IMR-90 (cell line): ENCODE measurements at regions not wholly inside any gene's neighbourhood (a gene's known extent, or its start where the extent isn't known, plus 50 kb on each side); places are given as distances from the start of the nearest gene placed in this dataset.

Experiments
- ATAC-seq: fragments of 200-7000 bp; cut with Tn5 transposase; 2 replicates; pipeline ENCODE4 v1.9.1; 2020; ENCODE audit warnings: low read depth, mild to moderate bottlenecking, moderate library complexity
- BruUV-seq: library from RNA; stranded (reverse); fragments of 400-500 nt; replicated peaks from 2 replicates; lab custom pipeline; 2021; lab: Mats Ljungman, UMichigan
- CTCF ChIA-PET: fragments of 300-600 bp; formaldehyde crosslinking; extraction: SDS; loops from one replicate; lab custom pipeline; 2021; ENCODE audit warnings: antibody characterized with exemption; lab: Yijun Ruan, JAX
- POLR2A ChIA-PET: fragments of 300-600 bp; sonication (Branson Sonifier 250); formaldehyde crosslinking; loops from one replicate; lab custom pipeline; 2022; ENCODE audit warnings: antibody characterized with exemption; ENCODE audit not compliant: unreplicated experiment; lab: Charles Lee
- DNase-seq: peaks from one replicate; pipeline ENCODE4 v3.0.0; 2013
- H2AFZ ChIP-seq: replicated peaks from 2 replicates; pipeline ENCODE3; 2013; ENCODE audit warnings: low read length, mild to moderate bottlenecking; ENCODE audit not compliant: poor library complexity
- H2AK5ac ChIP-seq: 2 replicates; pipeline ENCODE4 v1.6.1; 2013; ENCODE audit warnings: low read depth, low read length, inconsistent platforms
- H2AK9ac ChIP-seq: replicated peaks from 2 replicates; pipeline ENCODE3; 2013; ENCODE audit warnings: mild to moderate bottlenecking, low read depth, low read length, moderate library complexity; ENCODE audit not compliant: poor library complexity
- H2BK120ac ChIP-seq: 2 replicates; pipeline ENCODE4 v1.6.1; 2013; ENCODE audit warnings: low read depth, low read length, inconsistent platforms
- H2BK15ac ChIP-seq: 3 replicates; pipeline ENCODE4 v1.6.1; 2013; ENCODE audit warnings: low read depth, low read length, inconsistent platforms
- H2BK20ac ChIP-seq: 2 replicates; pipeline ENCODE4 v1.6.1; 2013; ENCODE audit warnings: low read depth, mild to moderate bottlenecking, inconsistent platforms, low read length, moderate library complexity
- H2BK5ac ChIP-seq: 2 replicates; pipeline ENCODE4 v1.6.1; 2013; ENCODE audit warnings: mild to moderate bottlenecking, low read depth, low read length, inconsistent platforms; ENCODE audit not compliant: poor library complexity, severe bottlenecking
- H3K14ac ChIP-seq: replicated peaks from 2 replicates; pipeline ENCODE4 v1.6.1; 2013; ENCODE audit warnings: low read depth, low read length, inconsistent platforms
- H3K18ac ChIP-seq: 2 replicates; pipeline ENCODE4 v1.6.1; 2013; ENCODE audit warnings: low read depth, low read length, control low read depth
- H3K23ac ChIP-seq: 2 replicates; pipeline ENCODE4 v1.6.1; 2013; ENCODE audit warnings: low read depth, low read length, inconsistent platforms
- H3K27ac ChIP-seq: 2 replicates; pipeline ENCODE4 v1.5.1; 2013; ENCODE audit warnings: mild to moderate bottlenecking, control low read depth, low read length; ENCODE audit not compliant: insufficient read depth
- H3K27me3 ChIP-seq: 2 replicates; pipeline ENCODE4 v1.6.1; 2013; ENCODE audit warnings: low read length; ENCODE audit not compliant: control insufficient read depth, insufficient read depth
- H3K36me3 ChIP-seq: 2 replicates; pipeline ENCODE4 v1.6.1; 2013; ENCODE audit warnings: low read length, mixed read lengths; ENCODE audit not compliant: control insufficient read depth, insufficient read depth
- H3K4ac ChIP-seq: 2 replicates; pipeline ENCODE4 v1.6.1; 2013; ENCODE audit warnings: low read depth, low read length, inconsistent platforms
- H3K4me1 ChIP-seq: 2 replicates; pipeline ENCODE4 v1.6.1; 2013; ENCODE audit warnings: low read length, mixed read lengths; ENCODE audit not compliant: control insufficient read depth, insufficient read depth
- H3K4me2 ChIP-seq: 2 replicates; pipeline ENCODE4 v1.6.1; 2013; ENCODE audit warnings: low read depth, mild to moderate bottlenecking, control low read depth, low read length, moderate library complexity
- H3K4me3 ChIP-seq: 2 replicates; pipeline ENCODE4 v1.5.1; 2013; ENCODE audit warnings: low read depth, mild to moderate bottlenecking, control low read depth, low read length, moderate library complexity; ENCODE audit not compliant: insufficient read depth
- H3K56ac ChIP-seq: 2 replicates; pipeline ENCODE4 v1.6.1; 2013; ENCODE audit warnings: low read length, inconsistent platforms; ENCODE audit not compliant: insufficient read depth; ENCODE audit errors: extremely low read depth
- H3K79me1 ChIP-seq, 2 experiments: 2 replicates each; pipeline ENCODE4 v1.6.1; 2013; ENCODE audit warnings: low read length in 2 of 2, inconsistent platforms in 1 of 2, low read depth in 1 of 2
- H3K9ac ChIP-seq: 2 replicates; pipeline ENCODE4 v1.6.1; 2013; ENCODE audit warnings: low read depth, low read length, control low read depth
- H3K9me1 ChIP-seq: 2 replicates; pipeline ENCODE4 v1.6.1; 2013; ENCODE audit warnings: low read length, inconsistent platforms; ENCODE audit not compliant: insufficient read depth
- H3K9me3 ChIP-seq: 2 replicates; pipeline ENCODE4 v1.6.1; 2013; ENCODE audit warnings: low read length; ENCODE audit not compliant: control insufficient read depth, insufficient read depth
- H4K20me1 ChIP-seq: 2 replicates; pipeline ENCODE4 v1.6.1; 2013; ENCODE audit warnings: low read length, inconsistent platforms; ENCODE audit not compliant: insufficient read depth
- H4K5ac ChIP-seq: 2 replicates; pipeline ENCODE4 v1.6.1; 2013; ENCODE audit warnings: mild to moderate bottlenecking, low read depth, low read length, control low read depth
- H4K8ac ChIP-seq, 2 experiments: 2 replicates each; pipeline ENCODE4 v1.6.1; 2013; ENCODE audit warnings: low read depth in 2 of 2, low read length in 2 of 2, control low read depth in 1 of 2, inconsistent platforms in 1 of 2
- H4K91ac ChIP-seq: 2 replicates; pipeline ENCODE4 v1.6.1; 2013; ENCODE audit warnings: low read depth, low read length, inconsistent platforms; ENCODE audit not compliant: insufficient read depth
- BHLHE40 ChIP-seq: fragments of 150-350 bp; IDR thresholded peaks from 2 replicates; pipeline ENCODE4 v1.6.1; 2016; ENCODE audit warnings: mild to moderate bottlenecking, low read depth, low read length
- CEBPB ChIP-seq: IDR thresholded peaks from 2 replicates; pipeline ENCODE4 v1.6.1; 2012; ENCODE audit warnings: low read depth, low read length, improper control_type of control experiment
- CHD1 ChIP-seq: IDR thresholded peaks from 2 replicates; pipeline ENCODE4 v1.6.1; 2012; ENCODE audit warnings: low read depth, low read length, improper control_type of control experiment
- CTCF ChIP-seq: conservative IDR thresholded peaks from 2 replicates; pipeline ENCODE4 v1.5.1; 2012; ENCODE audit warnings: mild to moderate bottlenecking, low read depth, low read length, improper control_type of control experiment
- ELK1 ChIP-seq: fragments of 150-350 bp; IDR thresholded peaks from 2 replicates; pipeline ENCODE4 v1.6.1; 2016; ENCODE audit warnings: low read depth, mild to moderate bottlenecking, low read length, moderate library complexity, borderline replicate concordance
- FOS ChIP-seq: fragments of 150-350 bp; IDR thresholded peaks from 2 replicates; pipeline ENCODE4 v1.6.1; 2016; ENCODE audit warnings: low read depth, low read length
- MAFK ChIP-seq: IDR thresholded peaks from 2 replicates; pipeline ENCODE4 v1.6.1; 2012; ENCODE audit warnings: low read depth, low read length, improper control_type of control experiment
- MAZ ChIP-seq: IDR thresholded peaks from 2 replicates; pipeline ENCODE4 v1.6.1; 2012; ENCODE audit warnings: low read depth, mild to moderate bottlenecking, low read length, improper control_type of control experiment, moderate library complexity, borderline replicate concordance
- MXI1 ChIP-seq: IDR thresholded peaks from 2 replicates; pipeline ENCODE4 v1.6.1; 2012; ENCODE audit warnings: low read depth, mild to moderate bottlenecking, low read length, moderate library complexity, borderline replicate concordance
- NFE2L2 ChIP-seq: fragments of 150-350 bp; IDR thresholded peaks from 2 replicates; pipeline ENCODE4 v1.6.1; 2016; ENCODE audit warnings: low read depth, mild to moderate bottlenecking, low read length
- POLR2A ChIP-seq: IDR thresholded peaks from 2 replicates; pipeline ENCODE4 v1.6.1; 2012; ENCODE audit warnings: mild to moderate bottlenecking, low read depth, low read length
- RAD21 ChIP-seq: IDR thresholded peaks from 2 replicates; pipeline ENCODE4 v1.6.1; 2012; ENCODE audit warnings: low read length, improper control_type of control experiment
- RCOR1 ChIP-seq: IDR thresholded peaks from 2 replicates; pipeline ENCODE4 v1.6.1; 2012; ENCODE audit warnings: mild to moderate bottlenecking, low read length, improper control_type of control experiment; ENCODE audit not compliant: insufficient replicate concordance
- RFX5 ChIP-seq: IDR thresholded peaks from 2 replicates; pipeline ENCODE4 v1.8.0; 2012; ENCODE audit warnings: low read depth, mild to moderate bottlenecking, low read length, moderate library complexity
- SMC3 ChIP-seq: fragments of 150-350 bp; IDR thresholded peaks from 2 replicates; pipeline ENCODE4 v1.6.1; 2016; ENCODE audit warnings: low read depth, mild to moderate bottlenecking, antibody characterized with exemption, low read length, moderate library complexity
- USF2 ChIP-seq: fragments of 150-350 bp; IDR thresholded peaks from 2 replicates; pipeline ENCODE4 v1.6.1; 2017; ENCODE audit warnings: mild to moderate bottlenecking, antibody characterized with exemption, low read length, low read depth
- WGBS, 2 experiments: methylation state at CpG; one replicate each; pipeline versions ENCODE4 v1.1.5 to v1.1.7; 2013; ENCODE audit warnings: missing lambda C conversion rate in 2 of 2; ENCODE audit not compliant: insufficient read length in 1 of 2; ENCODE audit errors: extremely low coverage in 2 of 2; 5-methylcytosine and 5-hydroxymethylcytosine counted together
- dilution Hi-C: fragments of 300-500 bp; cut with HindIII; formaldehyde crosslinking; loops from one replicate; pipeline ENCODE4 v1.14.3; 2018; ENCODE audit warnings: low sequenced_read_pairs; ENCODE audit not compliant: unreplicated experiment
- in situ Hi-C: fragments of 300-500 bp; cut with MboI; formaldehyde crosslinking; loops from 3 replicates; pipeline ENCODE4 v1.14.3; 2019; ENCODE audit warnings: low sequenced_read_pairs, inconsistent platforms, mixed read lengths
- intact Hi-C: fragments of 100-400 bp; cut with micrococcal nuclease; formaldehyde crosslinking; loops from 2 replicates; pipeline ENCODE4 v1.10.0; 2022

GRCh38 chr18:51279367-51279984 lies 82.0 kb upstream of the MEX3C start:
- no peak overlapping the region for H2AFZ ChIP-seq
- H3K4me2 ChIP-seq: no peak overlapping the region
- no peak overlapping the region for H3K4me3 ChIP-seq
- H3K27ac ChIP-seq: no peak overlapping the region
- dilution Hi-C loops (no loop called here), in situ Hi-C loops (no loop called here), intact Hi-C loops (no loop called here)
- no peak overlapping the region for H3K18ac ChIP-seq
- no peak overlapping the region for H3K14ac ChIP-seq
- H3K36me3 ChIP-seq: no peaks in the 10 kb centered on the region
- H3K9ac ChIP-seq: no peak overlapping the region
- H4K91ac ChIP-seq: no peak overlapping the region
- POLR2A ChIA-PET: no interaction called here
- no TSS peak for BruUV-seq
- H3K56ac ChIP-seq: no peak overlapping the region
- no peak overlapping the region for H2AK5ac ChIP-seq
- no peak overlapping the region for H2BK5ac ChIP-seq
- no peak overlapping the region for H4K5ac ChIP-seq
- H2BK20ac ChIP-seq: no peak overlapping the region
- H3K27me3 ChIP-seq: no peaks in the 10 kb centered on the region
- DNase-seq (no peak), ATAC-seq (no peak)
- H4K20me1 ChIP-seq: no peaks in the 10 kb centered on the region
- TF ChIP-seq CEBPB (no peak), FOS (no peak), POLR2A (no peak), CTCF (no peak), BHLHE40 (no peak), RFX5 (no peak), CHD1 (no peak), SMC3 (no peak), RCOR1 (no peak), NFE2L2 (no peak), RAD21 (no peak), MAFK (no peak), USF2 (no peak), MXI1 (no peak), ELK1 (no peak), MAZ (no peak)
- H2BK120ac ChIP-seq: no peak overlapping the region
- WGBS, 2 experiments: no CpG with 5 or more reads among the region's 2 CpGs
- no peaks in the 10 kb centered on the region for H3K79me1 ChIP-seq
- no peak overlapping the region for H2AK9ac ChIP-seq
- no peaks in the 10 kb centered on the region; the same call in 1 of the 2 replicates for H3K9me3 ChIP-seq
- H3K4ac ChIP-seq: no peak overlapping the region
- H3K9me1 ChIP-seq: no peaks in the 10 kb centered on the region
- no peak overlapping the region for H4K8ac ChIP-seq
- H3K4me1 ChIP-seq: no peaks in the 10 kb centered on the region
- CTCF ChIA-PET: no interaction called here
- no peak overlapping the region for H3K23ac ChIP-seq
- no peak overlapping the region for H2BK15ac ChIP-seq
